ENCODE measurements at regions not wholly inside any gene's neighbourhood (a gene's known extent, or its start where the extent isn't known, plus 50 kb on each side); places are given as distances from the start of the nearest gene placed in this dataset.

- Histone ChIP-seq H3K9me3 (ENCODE audit: low read length) (no peaks in the 10 kb centered on the region), H3K4me3 (ENCODE audit: low read depth in 1 of 2, low read length in 2 of 2) (no peak overlapping the region), H3K36me3 (ENCODE audit: insufficient read depth, low read length) (no peaks in the 10 kb centered on the region), H3K27ac (ENCODE audit: low read depth, low read length) (no peak overlapping the region), H3K4me1 (ENCODE audit: insufficient read depth, low read length) (no peaks in the 10 kb centered on the region), H3K27me3 (ENCODE audit: control insufficient read depth in 1 of 2, insufficient read depth in 2 of 2, low read length in 2 of 2) (peaks cover 0 to 5% of the 10 kb centered on the region in 2 donors), H3K9ac (ENCODE audit: low read length) (no peak overlapping the region)
Observed at GRCh38 chr2:11019614-11020013, 107.9 kb downstream of the KCNF1 start.

- Histone ChIP-seq H3K4me3 (ENCODE audit: low read depth in 1 of 2, low read length in 2 of 2) (no peak overlapping the region), H3K9me3 (ENCODE audit: low read length) (no peaks in the 10 kb centered on the region)
Observed at GRCh38 chr2:11022064-11022463, 110.3 kb downstream of the KCNF1 start.

DNA sequence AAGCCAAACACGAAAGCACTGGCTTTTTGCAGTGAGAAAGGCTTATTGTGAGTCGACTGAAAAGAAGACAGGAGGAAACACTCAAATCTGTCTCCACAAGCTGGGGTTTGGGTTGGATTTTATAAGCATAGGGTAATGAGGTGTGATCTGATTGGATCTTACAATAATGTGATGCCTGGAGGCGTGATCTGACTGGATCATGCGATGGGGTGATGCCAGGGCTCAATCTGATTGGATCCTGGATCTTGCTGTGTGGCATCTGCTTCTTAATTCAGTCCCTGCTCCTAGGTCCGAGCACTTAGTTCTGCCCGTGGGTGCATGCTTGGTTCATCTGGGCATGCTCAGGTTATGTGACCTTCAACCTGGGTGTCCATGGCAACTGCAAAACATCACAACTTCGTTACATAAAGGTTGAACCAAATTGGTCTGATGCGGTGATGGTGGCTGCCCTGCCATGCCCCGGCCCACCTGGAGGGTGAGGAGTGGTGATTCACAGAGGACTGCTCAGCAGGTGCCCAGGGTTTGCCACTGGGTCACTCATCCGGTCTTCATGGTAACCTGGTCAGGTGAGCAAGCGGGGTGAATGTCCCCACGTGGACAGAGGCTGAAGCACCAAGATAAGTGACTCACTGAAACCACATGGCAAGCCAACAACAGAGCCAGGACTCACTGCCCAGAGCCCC, 111.0 kb downstream of the KCNF1 start:
- no peaks in the 10 kb centered on the region for H3K9me3 ChIP-seq (ENCODE audit: low read length)
- no peaks in the 10 kb centered on the region for H3K36me3 ChIP-seq (ENCODE audit: insufficient read depth, low read length)
- H3K27ac ChIP-seq (ENCODE audit: low read depth, low read length), result no peak overlapping the region
- no peaks in the 10 kb centered on the region for H3K27me3 ChIP-seq (ENCODE audit: control insufficient read depth in 1 of 2, insufficient read depth in 2 of 2, low read length in 2 of 2)
- H3K4me3 ChIP-seq (ENCODE audit: low read depth in 1 of 2, low read length in 2 of 2), result no peak overlapping the region
- no peak overlapping the region for H3K9ac ChIP-seq (ENCODE audit: low read length)
- H3K4me1 ChIP-seq (ENCODE audit: insufficient read depth, low read length), result no peaks in the 10 kb centered on the region

More at GRCh38 chr2:11022064-11022463, 110.3 kb downstream of the KCNF1 start:
- H3K4me1 ChIP-seq (ENCODE audit: insufficient read depth, low read length), result no peaks in the 10 kb centered on the region
- no peak overlapping the region for H3K27ac ChIP-seq (ENCODE audit: low read depth, low read length)
- H3K36me3 ChIP-seq (ENCODE audit: insufficient read depth, low read length), result no peaks in the 10 kb centered on the region
- no peaks in the 10 kb centered on the region for H3K27me3 ChIP-seq (ENCODE audit: control insufficient read depth in 1 of 2, insufficient read depth in 2 of 2, low read length in 2 of 2)
- H3K9ac ChIP-seq (ENCODE audit: low read length), result no peak overlapping the region

GRCh38 chr2:11023326-11024258, 111.9 kb downstream of the KCNF1 start:
- H3K27me3 ChIP-seq (ENCODE audit: control insufficient read depth in 1 of 2, insufficient read depth in 2 of 2, low read length in 2 of 2), result no peaks in the 10 kb centered on the region
- no peak overlapping the region for H3K4me3 ChIP-seq (ENCODE audit: low read depth in 1 of 2, low read length in 2 of 2)
- no peak overlapping the region for H3K9ac ChIP-seq (ENCODE audit: low read length)
- no peak overlapping the region for H3K27ac ChIP-seq (ENCODE audit: low read depth, low read length)
- no peaks in the 10 kb centered on the region for H3K9me3 ChIP-seq (ENCODE audit: low read length)
- no peaks in the 10 kb centered on the region for H3K36me3 ChIP-seq (ENCODE audit: insufficient read depth, low read length)
- no peaks in the 10 kb centered on the region for H3K4me1 ChIP-seq (ENCODE audit: insufficient read depth, low read length)

DNA sequence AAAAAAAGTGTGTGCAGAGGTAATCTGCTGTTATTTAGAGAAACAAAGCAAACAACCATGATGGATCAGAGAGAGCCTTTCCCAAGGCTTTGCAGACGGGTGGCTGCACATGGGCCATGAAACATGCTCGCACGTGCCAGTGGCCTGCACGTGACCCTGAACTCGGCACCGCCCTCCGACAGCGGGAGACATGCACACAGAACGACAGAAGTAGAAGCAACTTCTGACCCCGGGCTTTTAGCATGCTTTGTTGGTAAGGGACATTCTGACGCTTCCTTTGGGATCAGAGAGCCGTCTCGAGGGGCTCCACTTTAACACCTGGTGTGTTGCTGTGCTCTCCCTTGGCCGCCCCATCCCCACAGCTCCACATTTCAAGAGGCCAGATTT, 112.5 kb downstream of the KCNF1 start:
- no peaks in the 10 kb centered on the region for H3K9me3 ChIP-seq (ENCODE audit: low read length)
- H3K27me3 ChIP-seq (ENCODE audit: control insufficient read depth in 1 of 2, insufficient read depth in 2 of 2, low read length in 2 of 2), result no peaks in the 10 kb centered on the region
- no peak overlapping the region for H3K9ac ChIP-seq (ENCODE audit: low read length)
- no peak overlapping the region for H3K27ac ChIP-seq (ENCODE audit: low read depth, low read length)
- H3K36me3 ChIP-seq (ENCODE audit: insufficient read depth, low read length), result no peaks in the 10 kb centered on the region
- no peak overlapping the region for H3K4me3 ChIP-seq (ENCODE audit: low read depth in 1 of 2, low read length in 2 of 2)
- no peaks in the 10 kb centered on the region for H3K4me1 ChIP-seq (ENCODE audit: insufficient read depth, low read length)

- Histone ChIP-seq H3K27ac (ENCODE audit: low read depth, low read length) (no peak overlapping the region), H3K4me1 (ENCODE audit: insufficient read depth, low read length) (no peaks in the 10 kb centered on the region), H3K36me3 (ENCODE audit: insufficient read depth, low read length) (no peaks in the 10 kb centered on the region), H3K27me3 (ENCODE audit: control insufficient read depth in 1 of 2, insufficient read depth in 2 of 2, low read length in 2 of 2) (no peaks in the 10 kb centered on the region), H3K9me3 (ENCODE audit: low read length) (no peaks in the 10 kb centered on the region), H3K9ac (ENCODE audit: low read length) (no peak overlapping the region), H3K4me3 (ENCODE audit: low read depth in 1 of 2, low read length in 2 of 2) (no peak overlapping the region)
Observed at GRCh38 chr2:11024687-11025086, 113.0 kb downstream of the KCNF1 start.

GRCh38 chr2:11026286-11026921, 114.7 kb downstream of the KCNF1 start:
- H3K27me3 ChIP-seq (ENCODE audit: control insufficient read depth in 1 of 2, insufficient read depth in 2 of 2, low read length in 2 of 2), result no peaks in the 10 kb centered on the region
- H3K36me3 ChIP-seq (ENCODE audit: insufficient read depth, low read length), result no peaks in the 10 kb centered on the region
- H3K4me3 ChIP-seq (ENCODE audit: low read depth in 1 of 2, low read length in 2 of 2), result no peak overlapping the region
- no peaks in the 10 kb centered on the region for H3K4me1 ChIP-seq (ENCODE audit: insufficient read depth, low read length)
- no peak overlapping the region for H3K27ac ChIP-seq (ENCODE audit: low read depth, low read length)
- H3K9ac ChIP-seq (ENCODE audit: low read length), result no peak overlapping the region
- no peaks in the 10 kb centered on the region for H3K9me3 ChIP-seq (ENCODE audit: low read length)

GRCh38 chr2:11027195-11027594, 115.5 kb downstream of the KCNF1 start:
- Histone ChIP-seq H3K36me3 (ENCODE audit: insufficient read depth, low read length) (no peaks in the 10 kb centered on the region), H3K4me1 (ENCODE audit: insufficient read depth, low read length) (no peaks in the 10 kb centered on the region), H3K9me3 (ENCODE audit: low read length) (no peaks in the 10 kb centered on the region), H3K27ac (ENCODE audit: low read depth, low read length) (no peak overlapping the region), H3K9ac (ENCODE audit: low read length) (no peak overlapping the region), H3K27me3 (ENCODE audit: control insufficient read depth in 1 of 2, insufficient read depth in 2 of 2, low read length in 2 of 2) (no peaks in the 10 kb centered on the region), H3K4me3 (ENCODE audit: low read depth in 1 of 2, low read length in 2 of 2) (no peak overlapping the region)

DNA sequence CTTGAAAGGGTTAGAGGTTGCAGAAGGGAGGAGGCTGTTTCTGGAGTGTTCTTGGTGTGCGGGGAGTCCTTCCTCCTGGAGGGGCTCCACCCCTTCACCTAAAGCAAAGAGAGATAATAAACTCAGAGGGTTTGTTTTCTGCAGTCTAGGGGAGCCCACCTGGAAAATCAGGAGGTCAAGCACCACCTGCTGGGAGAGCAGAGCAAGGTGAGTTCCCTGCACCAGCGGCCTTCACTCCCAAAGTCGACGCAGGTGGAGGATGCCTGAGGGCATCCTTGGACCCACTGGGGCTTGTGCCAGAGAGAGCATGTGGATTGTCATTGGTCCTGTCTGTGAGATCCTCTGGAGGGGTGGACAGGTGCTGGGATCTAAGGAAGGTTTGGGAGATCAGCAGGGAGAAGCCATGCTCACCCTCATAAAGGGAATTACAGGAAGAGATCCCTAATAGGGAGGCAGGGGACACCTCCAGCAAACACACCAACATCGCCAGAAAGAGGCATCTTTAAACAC, 116.7 kb downstream of the KCNF1 start:
- H3K27me3 ChIP-seq (ENCODE audit: control insufficient read depth in 1 of 2, insufficient read depth in 2 of 2, low read length in 2 of 2), result no peaks in the 10 kb centered on the region
- H3K27ac ChIP-seq (ENCODE audit: low read depth, low read length), result no peak overlapping the region
- H3K9me3 ChIP-seq (ENCODE audit: low read length), result no peaks in the 10 kb centered on the region
- no peaks in the 10 kb centered on the region for H3K4me1 ChIP-seq (ENCODE audit: insufficient read depth, low read length)
- no peaks in the 10 kb centered on the region for H3K36me3 ChIP-seq (ENCODE audit: insufficient read depth, low read length)
- H3K4me3 ChIP-seq (ENCODE audit: low read depth in 1 of 2, low read length in 2 of 2), result no peak overlapping the region
- H3K9ac ChIP-seq (ENCODE audit: low read length), result no peak overlapping the region

- H3K9ac ChIP-seq (ENCODE audit: low read length), result no peak overlapping the region
- no peaks in the 10 kb centered on the region for H3K9me3 ChIP-seq (ENCODE audit: low read length)
- no peak overlapping the region for H3K4me3 ChIP-seq (ENCODE audit: low read depth in 1 of 2, low read length in 2 of 2)
- no peaks in the 10 kb centered on the region for H3K36me3 ChIP-seq (ENCODE audit: insufficient read depth, low read length)
- H3K27ac ChIP-seq (ENCODE audit: low read depth, low read length), result no peak overlapping the region
- H3K27me3 ChIP-seq (ENCODE audit: control insufficient read depth in 1 of 2, insufficient read depth in 2 of 2, low read length in 2 of 2), result no peaks in the 10 kb centered on the region
- H3K4me1 ChIP-seq (ENCODE audit: insufficient read depth, low read length), result no peaks in the 10 kb centered on the region
Observed at GRCh38 chr2:11029136-11029535, 117.4 kb downstream of the KCNF1 start.

GRCh38 chr2:11030036-11030435, 118.3 kb downstream of the KCNF1 start:
- H3K36me3 ChIP-seq (ENCODE audit: insufficient read depth, low read length), result no peaks in the 10 kb centered on the region
- no peak overlapping the region for H3K27ac ChIP-seq (ENCODE audit: low read depth, low read length)
- no peak overlapping the region for H3K4me3 ChIP-seq (ENCODE audit: low read depth in 1 of 2, low read length in 2 of 2)
- H3K9ac ChIP-seq (ENCODE audit: low read length), result no peak overlapping the region
- no peaks in the 10 kb centered on the region for H3K27me3 ChIP-seq (ENCODE audit: control insufficient read depth in 1 of 2, insufficient read depth in 2 of 2, low read length in 2 of 2)
- H3K4me1 ChIP-seq (ENCODE audit: insufficient read depth, low read length), result no peaks in the 10 kb centered on the region
- H3K9me3 ChIP-seq (ENCODE audit: low read length), result no peaks in the 10 kb centered on the region

All from muscle layer of colon (tissue), 2 donors.